Nucleus accumbens (tissue), 56 donors: ENCODE measurements at regions not wholly inside any gene's neighbourhood (a gene's known extent, or its start where the extent isn't known, plus 50 kb on each side); places are given as distances from the start of the nearest gene placed in this dataset.

Source experiments
- DNase-seq, 56 donors: peaks; one replicate each; lab custom pipeline; 2025; lab: John Stamatoyannopoulos, UW

GRCh38 chr5:173819521-173819920 lies 68.6 kb upstream of the CPEB4 start:
- DNase-seq = no peak

- no peak for DNase-seq
These were observed 64.9 kb upstream of the CPEB4 start for GRCh38 chr5:173823274-173823644.

DNA sequence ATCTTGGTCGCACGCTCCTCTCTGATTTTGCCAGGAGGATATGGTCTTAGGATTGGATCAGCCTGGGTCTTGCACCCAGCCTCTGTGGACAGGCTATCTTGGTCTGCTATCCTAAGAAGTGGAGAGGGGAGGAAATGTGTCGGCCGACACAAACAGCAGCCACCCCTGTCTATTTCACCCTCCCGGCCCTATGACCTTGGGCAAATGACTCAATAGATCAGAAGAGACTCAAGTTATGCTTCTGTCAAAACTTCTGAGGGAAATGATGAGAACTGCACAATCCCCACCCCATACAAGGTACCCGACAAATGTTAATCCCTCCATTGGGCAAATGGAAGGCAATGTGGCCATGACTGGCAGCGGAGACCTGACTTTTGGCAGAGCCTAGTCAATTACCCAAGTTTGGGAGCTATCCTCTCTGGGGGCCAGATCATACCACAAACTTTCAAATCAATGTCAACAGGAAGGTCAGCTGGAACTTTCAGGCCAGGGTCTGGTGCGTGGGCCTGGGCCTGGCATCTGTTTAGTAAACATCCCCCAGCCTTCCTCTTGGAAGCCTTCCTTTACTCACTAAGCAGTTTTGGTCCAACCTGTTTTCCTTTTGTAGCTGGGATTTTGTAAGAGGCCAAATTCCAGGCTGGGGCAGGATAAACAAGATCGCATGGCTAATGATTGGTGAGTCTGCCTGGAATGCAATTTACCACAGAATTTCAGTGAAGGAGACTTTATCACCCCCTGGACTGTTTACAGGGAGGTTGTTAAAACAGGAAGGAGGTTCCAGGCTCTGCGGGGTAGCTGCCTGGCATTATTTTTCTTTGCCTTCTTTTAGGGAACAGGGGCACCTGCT lies 64.2 kb upstream of the CPEB4 start:
- peak in 2 of 56 donors; percentile 6 to 13 for DNase-seq

DNA sequence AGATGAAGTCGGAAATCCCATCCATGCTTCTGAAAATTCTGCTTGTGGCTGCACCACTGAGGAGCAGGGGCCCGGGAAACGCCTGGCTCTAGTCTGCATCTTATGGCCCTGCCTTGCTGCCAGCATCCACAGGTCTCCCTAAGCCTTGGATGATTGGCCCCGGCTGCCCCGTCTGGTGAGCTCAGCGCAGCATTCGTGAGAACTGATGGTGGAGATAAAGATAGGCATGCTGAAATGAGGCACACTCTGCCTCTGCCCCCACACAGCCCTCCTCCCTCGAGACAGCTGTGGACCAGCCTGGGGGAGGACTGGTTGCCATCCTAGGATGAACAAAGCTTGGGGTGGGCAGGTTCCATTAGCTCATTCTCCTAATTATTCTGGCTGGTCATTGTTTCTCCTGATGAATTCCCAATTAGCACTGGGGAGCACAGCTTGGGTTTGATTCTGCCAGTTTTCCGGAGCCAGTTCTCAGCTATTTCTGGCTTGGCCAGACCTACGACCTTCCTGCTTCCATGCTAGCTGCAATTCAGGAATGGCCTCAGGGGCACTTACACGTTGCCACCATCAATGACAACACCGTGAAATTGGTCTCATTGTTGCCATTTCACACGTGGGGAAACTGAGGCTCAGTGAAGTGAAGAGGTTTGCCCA lies 62.8 kb upstream of the CPEB4 start:
- peak in 3 of 56 donors; percentile 12 to 29 (median 27) for DNase-seq

DNA sequence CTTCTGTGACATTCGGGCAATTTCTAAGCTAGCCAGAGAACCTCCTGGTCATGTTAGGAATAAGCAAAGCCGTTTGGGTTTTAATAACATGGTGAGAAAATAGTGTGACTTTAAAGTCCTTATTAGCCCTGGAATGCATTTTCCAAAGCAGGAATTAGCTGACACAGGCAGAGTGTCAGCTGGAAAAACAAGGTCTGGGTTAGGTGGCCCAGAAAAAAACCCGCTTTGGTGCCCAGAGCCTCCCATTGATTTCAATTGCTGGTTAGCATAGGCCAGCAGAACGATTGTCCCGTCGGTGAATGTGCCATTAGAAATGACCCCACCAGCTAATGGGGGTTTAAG lies 62.1 kb upstream of the CPEB4 start:
- peak in 1 of 56 donors; percentile 7 for DNase-seq

DNA sequence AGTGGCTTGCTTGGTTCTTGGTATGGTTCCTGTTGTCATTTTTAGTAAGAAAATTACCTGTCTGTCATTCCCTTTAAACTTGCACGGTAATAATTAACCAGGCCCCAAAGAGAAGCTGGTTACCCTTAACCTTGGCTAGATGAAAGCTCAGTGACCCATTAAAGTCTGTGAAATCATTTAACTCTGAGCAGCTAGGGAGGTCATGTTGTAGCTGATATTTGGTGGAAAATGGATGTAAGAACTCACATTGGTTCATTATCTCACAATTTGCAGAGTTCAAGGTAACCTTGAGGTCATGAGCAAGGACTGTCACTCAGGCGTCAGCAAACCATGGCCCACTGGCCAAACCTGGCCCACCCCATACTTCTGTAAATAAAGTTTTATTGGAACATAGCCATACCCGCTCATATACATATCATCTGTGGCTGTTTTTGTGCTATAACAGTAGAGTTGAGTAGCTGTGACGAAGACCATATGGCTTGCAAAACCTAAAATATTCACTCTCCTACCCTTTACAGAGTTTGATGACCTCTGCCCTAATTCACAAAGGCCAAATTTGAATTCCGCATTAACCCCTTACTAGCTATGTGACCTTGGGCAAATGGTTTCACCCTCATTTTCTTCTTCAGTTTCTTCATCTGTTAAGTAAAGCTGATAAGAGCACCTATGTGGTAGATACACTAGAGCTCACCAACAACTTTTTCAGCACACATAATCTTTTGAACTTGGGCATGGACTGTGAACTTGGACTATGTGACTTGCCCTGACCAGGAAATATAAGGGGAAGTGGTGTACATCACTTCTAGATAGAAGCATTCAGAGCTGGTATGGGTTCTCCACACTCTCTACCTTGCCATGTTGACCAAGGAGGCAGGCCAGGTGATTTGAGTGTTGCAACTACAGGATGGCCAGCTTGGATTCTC lies 61.5 kb upstream of the CPEB4 start:
- DNase-seq = no peak

- DNase-seq = no peak
These were observed 59.2 kb upstream of the CPEB4 start for GRCh38 chr5:173828952-173829351.

GRCh38 chr5:173829826-173830225 lies 58.3 kb upstream of the CPEB4 start:
- DNase-seq = no peak

GRCh38 chr5:173830421-173830820 lies 57.7 kb upstream of the CPEB4 start:
- no peak for DNase-seq

DNA sequence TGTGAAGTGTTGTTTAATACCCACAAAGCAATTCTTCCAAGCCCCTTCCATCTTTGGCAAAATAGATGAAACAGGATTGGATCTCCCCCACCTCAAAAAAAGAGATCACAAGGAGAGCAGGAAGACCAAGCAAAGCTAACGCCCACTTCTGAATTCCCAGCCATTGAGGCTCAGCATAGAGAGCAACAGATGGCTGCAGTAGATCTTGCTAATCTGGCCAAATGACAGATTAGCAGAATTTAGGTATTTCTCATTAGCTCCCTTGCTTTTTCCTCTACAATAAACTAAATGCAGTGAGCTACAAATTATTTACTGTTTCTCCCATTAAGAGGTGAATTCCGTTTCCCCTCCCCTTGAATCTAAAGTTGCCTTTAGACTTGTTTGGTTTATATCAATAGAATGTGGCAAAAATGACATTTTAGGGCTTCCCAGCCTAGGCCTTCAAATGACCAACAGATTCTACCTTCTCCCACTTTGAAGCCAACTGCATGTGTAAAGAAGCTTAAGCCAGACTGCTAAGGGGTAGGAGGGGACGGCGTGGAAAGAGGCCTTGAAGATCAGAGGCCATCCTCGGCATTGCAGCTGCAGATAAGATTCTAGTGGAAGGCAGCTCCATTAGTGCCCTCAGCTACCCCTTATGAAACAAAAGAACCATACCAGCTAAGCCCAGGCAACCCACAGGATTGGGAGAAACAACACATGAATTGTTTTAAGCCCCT lies 56.8 kb upstream of the CPEB4 start:
- no peak for DNase-seq

DNA sequence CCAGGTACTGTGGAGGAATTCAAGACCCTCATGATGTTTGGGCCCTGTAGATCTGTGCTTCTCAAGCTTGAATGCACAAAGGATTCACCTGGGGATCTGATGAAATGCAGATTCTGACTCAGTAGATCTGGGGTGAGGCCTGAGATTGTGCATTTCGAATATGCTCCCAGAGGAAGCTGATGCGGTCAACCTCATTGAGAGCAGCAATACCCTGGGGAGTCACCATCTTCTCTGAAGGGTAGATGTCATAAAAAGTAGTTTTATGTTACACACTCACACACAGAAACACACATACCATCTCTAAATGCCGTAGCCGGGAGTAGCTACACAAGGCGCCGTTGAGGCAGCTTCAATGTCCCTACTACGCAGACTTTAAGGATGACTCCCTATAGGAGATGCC lies 55.8 kb upstream of the CPEB4 start:
- DNase-seq = no peak

GRCh38 chr5:173833196-173833985 lies 54.8 kb upstream of the CPEB4 start:
- peak in 6 of 56 donors; percentile 8 to 34 (median 28) for DNase-seq

GRCh38 chr5:173834071-173834771 lies 53.9 kb upstream of the CPEB4 start:
- DNase-seq = no peak

DNA sequence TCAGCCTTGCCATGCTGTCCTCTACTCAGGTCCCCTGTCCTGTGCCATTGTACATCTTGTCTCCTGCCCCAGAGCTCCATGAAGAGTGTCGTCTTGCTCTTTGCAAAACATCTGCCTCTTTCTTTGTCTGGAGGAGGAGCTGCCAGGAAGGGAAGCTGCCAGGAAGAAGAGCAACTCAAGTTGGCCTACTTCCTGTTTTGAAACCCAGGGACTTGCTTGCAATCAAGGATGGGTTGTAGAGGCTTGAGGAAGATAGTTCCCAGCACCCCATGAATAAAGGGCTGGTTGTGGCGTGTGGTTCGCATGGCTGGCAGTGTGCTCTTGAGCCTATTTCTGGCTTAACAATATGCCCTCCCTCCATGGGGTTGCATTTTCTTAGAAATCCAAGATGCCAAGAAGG lies 53.0 kb upstream of the CPEB4 start:
- DNase-seq = peak in 2 of 56 donors; percentile 5 to 20

DNA sequence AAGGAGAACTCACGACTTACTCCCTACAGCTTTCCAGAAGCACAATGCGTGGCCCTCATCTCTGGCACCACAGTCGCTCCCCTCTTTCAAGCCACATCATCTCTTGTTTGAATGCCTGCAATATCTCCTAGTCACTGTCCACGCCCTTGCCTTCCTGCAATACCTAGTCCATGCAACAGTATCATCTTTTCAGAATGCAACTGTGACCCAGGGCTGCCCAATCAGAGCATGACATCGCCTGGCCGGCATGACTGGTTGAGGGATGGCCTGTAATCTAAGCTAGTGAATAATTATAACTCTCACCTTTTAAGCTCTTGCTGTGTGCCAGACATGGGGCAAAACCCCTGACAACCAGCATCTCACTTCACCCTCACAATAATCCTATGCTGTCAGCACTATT lies 52.5 kb upstream of the CPEB4 start:
- no peak for DNase-seq

DNA sequence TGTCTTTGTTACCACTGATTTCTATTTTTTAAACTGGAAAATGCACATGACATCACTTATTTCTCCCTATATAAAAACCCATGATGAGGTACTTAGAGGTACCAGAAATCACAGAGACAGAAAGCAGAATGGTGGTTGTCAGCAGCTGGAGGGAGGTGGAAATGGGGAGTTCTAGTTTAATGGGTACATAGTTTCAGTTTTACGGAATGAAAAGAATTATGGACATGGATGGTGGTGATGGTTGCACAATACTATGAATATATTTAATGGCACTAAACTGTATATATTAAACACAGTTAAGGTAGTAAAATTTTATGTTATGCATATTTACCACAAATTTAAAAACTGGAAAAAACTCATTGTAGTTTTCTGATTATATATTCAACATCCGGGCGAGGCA lies 50.5 kb upstream of the CPEB4 start:
- no peak for DNase-seq
